Endothelial cell of umbilical vein (primary cell): ENCODE measurements at regions not wholly inside any gene's neighbourhood (a gene's known extent, or its start where the extent isn't known, plus 50 kb on each side); places are given as distances from the start of the nearest gene placed in this dataset.

ENCODE experiments used
- BruUV-seq: library from RNA; stranded (reverse); fragments of 400-500 nt; replicated peaks from 2 replicates; lab custom pipeline; 2021; lab: Mats Ljungman, UMichigan
- CTCF ChIA-PET: fragments of 300-600, 350-600 bp; sonication (Branson Sonifier 250); formaldehyde crosslinking; loops from one replicate; lab custom pipeline; 2021; ENCODE audit warnings: antibody characterized with exemption, inconsistent platforms; lab: Charles Lee
- POLR2A ChIA-PET: fragments of 300-600, 350-600 bp; sonication (Branson Sonifier 250); formaldehyde crosslinking; loops from one replicate; lab custom pipeline; 2021; ENCODE audit warnings: antibody characterized with exemption, inconsistent platforms; lab: Charles Lee
- DNase-seq: peaks from one replicate; pipeline ENCODE4 v3.0.0-alpha.2; 2011; ENCODE audit warnings: low read depth, low spot score
- FAIRE-seq: peaks from 2 replicates; lab custom pipeline; 2011; peaks lifted over from hg19 to GRCh38; lab: Jason Lieb, UNC
- H2AFZ ChIP-seq: 2 replicates; pipeline ENCODE4 v1.6.0; 2012; ENCODE audit warnings: low read depth, low read length, control low read depth, inconsistent platforms
- H3K27ac ChIP-seq: 2 replicates; pipeline ENCODE4 v1.5.1; 2011; ENCODE audit warnings: low read depth, mild to moderate bottlenecking, control low read depth, low read length, moderate library complexity; ENCODE audit not compliant: insufficient read depth
- H3K27me3 ChIP-seq, 2 experiments: 2 replicates each; pipeline versions ENCODE4 v1.6.0 to v1.6.1; 2011; ENCODE audit warnings: low read length in 2 of 2, mixed read lengths in 1 of 2; ENCODE audit not compliant: control insufficient read depth in 2 of 2, insufficient read depth in 2 of 2
- H3K36me3 ChIP-seq, 2 experiments: 2 replicates in 1 of 2; 3 replicates in 1 of 2; pipeline ENCODE4 v1.5.1; 2011; ENCODE audit warnings: low read length in 2 of 2, mild to moderate bottlenecking in 1 of 2, moderate library complexity in 1 of 2; ENCODE audit not compliant: control insufficient read depth in 2 of 2, insufficient read depth in 2 of 2; ENCODE audit errors: extremely low read depth in 1 of 2
- H3K4me1 ChIP-seq: 3 replicates; pipeline ENCODE4 v1.5.1; 2011; ENCODE audit warnings: mild to moderate bottlenecking, low read length; ENCODE audit not compliant: control insufficient read depth, insufficient read depth; ENCODE audit errors: extremely low read depth
- H3K4me2 ChIP-seq: 2 replicates; pipeline ENCODE4 v1.6.1; 2011; ENCODE audit warnings: low read length, control low read depth, mixed read lengths; ENCODE audit not compliant: insufficient read depth
- H3K4me3 ChIP-seq, 3 experiments: fragments of 200-600 bp in 1 of 3; sonication (generic), shearing (Covaris generic) in 1 of 3; replicated peaks in 1 of 3; 2 replicates each; pipeline ENCODE4 v1.5.1; 2011 to 2016; ENCODE audit warnings: control low read depth in 3 of 3, low read length in 3 of 3, mild to moderate bottlenecking in 2 of 3, inconsistent platforms in 1 of 3, low read depth in 1 of 3, moderate library complexity in 1 of 3; ENCODE audit not compliant: insufficient read depth in 1 of 3
- H3K79me2 ChIP-seq: 2 replicates; pipeline ENCODE4 v1.6.0; 2012; ENCODE audit warnings: low read length, inconsistent platforms; ENCODE audit not compliant: control insufficient read depth, insufficient read depth
- H3K9ac ChIP-seq: replicated peaks from 2 replicates; pipeline ENCODE3; 2011; ENCODE audit warnings: low read length, control low read depth; ENCODE audit not compliant: insufficient read depth; ENCODE audit errors: extremely low read depth
- H3K9me1 ChIP-seq: replicated peaks from 3 replicates; pipeline ENCODE4 v1.6.0; 2011; ENCODE audit warnings: mild to moderate bottlenecking, low read length; ENCODE audit not compliant: control insufficient read depth, insufficient read depth; ENCODE audit errors: extremely low read depth
- H3K9me3 ChIP-seq: replicated peaks from 2 replicates; pipeline ENCODE4 v1.5.1; 2012; ENCODE audit warnings: low read length, inconsistent platforms; ENCODE audit not compliant: control insufficient read depth, insufficient read depth
- H4K20me1 ChIP-seq: replicated peaks from 2 replicates; pipeline ENCODE3; 2011; ENCODE audit warnings: mild to moderate bottlenecking, low read length; ENCODE audit not compliant: control insufficient read depth, insufficient read depth; ENCODE audit errors: extremely low read depth
- EZH2 ChIP-seq: IDR thresholded peaks from 2 replicates; pipeline ENCODE4 v1.6.1; 2012; ENCODE audit warnings: borderline replicate concordance, low read depth, mild to moderate bottlenecking, moderate library complexity, low read length, inconsistent platforms; ENCODE audit not compliant: severe bottlenecking
- FOS ChIP-seq: IDR thresholded peaks from 2 replicates; pipeline ENCODE4 v1.6.1; 2011; ENCODE audit warnings: mild to moderate bottlenecking, low read length, moderate library complexity, borderline replicate concordance; ENCODE audit not compliant: insufficient read depth
- GATA2 ChIP-seq: IDR thresholded peaks from 2 replicates; pipeline ENCODE4 v1.7.0; 2011; ENCODE audit warnings: low read depth, mild to moderate bottlenecking, moderate library complexity, mixed read lengths, low read length; ENCODE audit not compliant: insufficient read length, insufficient read depth
- JUN ChIP-seq: IDR thresholded peaks from 2 replicates; pipeline ENCODE4 v1.6.1; 2011; ENCODE audit warnings: borderline replicate concordance, low read depth; ENCODE audit not compliant: insufficient read length, insufficient read depth
- MYC ChIP-seq: IDR thresholded peaks from one replicate; pipeline ENCODE4 v1.6.1; 2011; ENCODE audit warnings: mild to moderate bottlenecking, low read depth, low read length
- POLR2A ChIP-seq: IDR thresholded peaks from 2 replicates; pipeline ENCODE4 v1.6.1; 2012; ENCODE audit warnings: low read depth, mild to moderate bottlenecking, control low read depth, low read length
- POLR2AphosphoS5 ChIP-seq: IDR thresholded peaks from 2 replicates; pipeline ENCODE4 v1.6.1; 2012; ENCODE audit warnings: low read depth, mild to moderate bottlenecking, control low read depth, low read length, moderate library complexity; ENCODE audit not compliant: insufficient read depth
- dilution Hi-C: fragments of 300-500 bp; cut with MboI; formaldehyde crosslinking; loops from one replicate; pipeline ENCODE4 v1.15.0; 2019; ENCODE audit warnings: low sequenced_read_pairs; ENCODE audit not compliant: extremely low pct_ligation_motif_present
- intact Hi-C: fragments of 100-400 bp; cut with micrococcal nuclease; formaldehyde crosslinking; loops from one replicate; pipeline ENCODE4 v1.10.0; 2022
- TF ChIP-seq, protein P1 (sequence below): IDR thresholded peaks from 2 replicates; pipeline ENCODE4 v1.6.1; 2011; ENCODE audit not compliant: insufficient read depth, insufficient read length
- TF ChIP-seq, protein P2 (sequence below), 2 donors: IDR thresholded peaks; 1 replicate in 1 of 2; 2 replicates in 1 of 2; pipeline ENCODE4 v1.5.1; 2011; ENCODE audit warnings: low read length in 2 of 2, mild to moderate bottlenecking in 2 of 2, moderate library complexity in 2 of 2, control low read depth in 1 of 2, inconsistent platforms in 1 of 2, low read depth in 1 of 2; ENCODE audit not compliant: insufficient read depth in 1 of 2; ENCODE audit errors: extremely low read depth in 1 of 2

DNA sequence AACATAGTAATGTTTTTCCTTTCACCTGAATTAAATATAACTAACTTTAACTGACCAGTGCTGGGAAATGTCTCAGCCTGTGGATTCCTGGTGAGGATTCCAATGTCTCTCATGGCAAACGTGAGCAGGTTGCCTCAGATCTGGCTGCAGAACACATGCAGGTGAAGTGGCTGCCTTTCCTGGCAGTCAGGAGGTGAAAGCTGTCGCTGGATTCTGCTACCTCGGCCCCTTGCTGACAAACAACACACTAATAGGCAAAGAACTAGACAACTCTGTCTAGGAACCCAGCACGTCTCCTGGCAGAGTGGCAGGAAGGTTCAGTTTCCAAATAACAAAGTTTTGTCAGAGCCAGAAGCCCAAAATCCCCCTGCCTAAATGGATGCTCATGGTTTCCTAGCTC lies 400.8 kb upstream of the PPP2R3A start:
- TF ChIP-seq MYC, result no peak
- no peak for TF ChIP-seq JUN
- TF ChIP-seq, protein P1, sequence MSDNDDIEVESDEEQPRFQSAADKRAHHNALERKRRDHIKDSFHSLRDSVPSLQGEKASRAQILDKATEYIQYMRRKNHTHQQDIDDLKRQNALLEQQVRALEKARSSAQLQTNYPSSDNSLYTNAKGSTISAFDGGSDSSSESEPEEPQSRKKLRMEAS, result no peak
- TF ChIP-seq GATA2, result no peak
- TF ChIP-seq POLR2AphosphoS5, result no peak
- no peak for TF ChIP-seq FOS
- no peak for TF ChIP-seq EZH2
- TF ChIP-seq POLR2A, result no peak
- TF ChIP-seq, protein P2, sequence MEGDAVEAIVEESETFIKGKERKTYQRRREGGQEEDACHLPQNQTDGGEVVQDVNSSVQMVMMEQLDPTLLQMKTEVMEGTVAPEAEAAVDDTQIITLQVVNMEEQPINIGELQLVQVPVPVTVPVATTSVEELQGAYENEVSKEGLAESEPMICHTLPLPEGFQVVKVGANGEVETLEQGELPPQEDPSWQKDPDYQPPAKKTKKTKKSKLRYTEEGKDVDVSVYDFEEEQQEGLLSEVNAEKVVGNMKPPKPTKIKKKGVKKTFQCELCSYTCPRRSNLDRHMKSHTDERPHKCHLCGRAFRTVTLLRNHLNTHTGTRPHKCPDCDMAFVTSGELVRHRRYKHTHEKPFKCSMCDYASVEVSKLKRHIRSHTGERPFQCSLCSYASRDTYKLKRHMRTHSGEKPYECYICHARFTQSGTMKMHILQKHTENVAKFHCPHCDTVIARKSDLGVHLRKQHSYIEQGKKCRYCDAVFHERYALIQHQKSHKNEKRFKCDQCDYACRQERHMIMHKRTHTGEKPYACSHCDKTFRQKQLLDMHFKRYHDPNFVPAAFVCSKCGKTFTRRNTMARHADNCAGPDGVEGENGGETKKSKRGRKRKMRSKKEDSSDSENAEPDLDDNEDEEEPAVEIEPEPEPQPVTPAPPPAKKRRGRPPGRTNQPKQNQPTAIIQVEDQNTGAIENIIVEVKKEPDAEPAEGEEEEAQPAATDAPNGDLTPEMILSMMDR (IDR thresholded peaks at IDR 0.05; ENCODE audit: extremely low read depth in 1 of 2, insufficient read depth in 1 of 2, low read depth in 1 of 2, low read length in 2 of 2), result no peak
- no TSS peak for BruUV-seq
- DNase-seq (no peak), FAIRE-seq (no peak)
- H3K9me1 ChIP-seq, result no peaks in the 10 kb centered on the region
- no peak overlapping the region for H2AFZ ChIP-seq
- intact Hi-C loops (no loop called here), dilution Hi-C loops (no loop called here)
- no peak overlapping the region for H3K4me3 ChIP-seq
- H3K27me3 ChIP-seq, result no peaks in the 10 kb centered on the region
- no peak overlapping the region for H3K4me2 ChIP-seq
- no peaks in the 10 kb centered on the region for H4K20me1 ChIP-seq
- peaks cover 2% of the 10 kb centered on the region for H3K9me3 ChIP-seq
- CTCF ChIA-PET, result no interaction called here
- no peak overlapping the region for H3K9ac ChIP-seq
- POLR2A ChIA-PET, result no interaction called here
- H3K4me1 ChIP-seq, result no peaks in the 10 kb centered on the region
- no peaks in the 10 kb centered on the region for H3K79me2 ChIP-seq
- no peaks in the 10 kb centered on the region for H3K36me3 ChIP-seq
- H3K27ac ChIP-seq, result no peak overlapping the region
